ENCODE measurements at regions not wholly inside any gene's neighbourhood (a gene's known extent, or its start where the extent isn't known, plus 50 kb on each side); places are given as distances from the start of the nearest gene placed in this dataset.

DNA sequence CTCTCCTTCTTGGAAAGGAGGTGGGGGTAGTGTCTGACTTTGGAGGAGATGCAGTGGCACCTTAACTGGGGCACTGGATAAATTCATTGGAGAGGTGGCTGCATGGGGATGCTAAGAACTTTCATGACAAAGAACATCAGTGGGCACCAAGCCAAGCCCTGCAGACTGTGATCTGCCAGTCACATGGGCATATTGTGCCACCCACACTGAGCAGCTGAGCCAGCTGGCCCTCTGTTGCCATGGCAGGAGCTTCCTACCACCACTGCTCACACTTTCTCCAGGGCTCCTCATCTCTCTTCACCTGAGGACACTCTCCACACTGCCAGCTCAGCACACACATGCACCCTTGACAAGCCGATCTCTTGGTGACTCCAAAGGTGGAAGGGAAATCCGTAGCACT, 715.6 kb downstream of the QKI start:
- H3K9me3 Mint-ChIP-seq, result peaks cover 0 to 2% of the 10 kb centered on the region in 2 experiments; a peak in 2 of 5 replicates
- H4K8ac ChIP-seq (replicated peaks; ENCODE audit: insufficient read length, low read depth, low read length), result no peak overlapping the region
- no peaks in the 10 kb centered on the region for H3K27me3 ChIP-seq (ENCODE audit: insufficient read depth, low read length)
- H3K27me3 Mint-ChIP-seq (ENCODE audit: low read depth), result no peaks in the 10 kb centered on the region
- 0 out of 7 replicates have a peak, but pooled peaks cover 0 to 5% (median 0%) of the 10 kb centered on the region in 3 experiments for H3K36me3 Mint-ChIP-seq (ENCODE audit: insufficient read depth in 1 of 3, low read depth in 3 of 3)
- H3K14ac ChIP-seq (ENCODE audit: insufficient read depth, low read length), result no peak overlapping the region
- no peak overlapping the region for H3T11ph ChIP-seq (ENCODE audit: low read length)
- H4K20me1 ChIP-seq (ENCODE audit: control insufficient read depth, insufficient read depth, insufficient read length), result no peaks in the 10 kb centered on the region
- DNase-seq, result no peak
- H2BK20ac ChIP-seq (ENCODE audit: low read depth, low read length, poor library complexity, severe bottlenecking), result no peak overlapping the region
- H3K27ac Mint-ChIP-seq, result peak overlapping the region in 1 of 3 experiments; percentile 68; a peak in 2 of 7 replicates
- H3K79me1 ChIP-seq (ENCODE audit: insufficient read depth, low read depth, low read length, poor library complexity, severe bottlenecking), result no peaks in the 10 kb centered on the region
- no peak overlapping the region for H2BK12ac ChIP-seq (ENCODE audit: insufficient read length, low read depth, low read length)
- no peaks in the 10 kb centered on the region for H3K9me3 ChIP-seq (ENCODE audit: control insufficient read depth, low read depth, low read length)
- H4K5ac ChIP-seq (ENCODE audit: insufficient read length, low read depth, low read length), result no peak overlapping the region
- H3K27ac ChIP-seq (ENCODE audit: insufficient read length, low read depth, low read length), result no peak overlapping the region
- WGBS (ENCODE audit: extremely low coverage, insufficient read length, low lambda C conversion rate), result no CpG with 5 or more reads among the region's 2 CpGs
- H3K79me2 ChIP-seq (ENCODE audit: insufficient read depth, low read length), result no peaks in the 10 kb centered on the region
- H2AFZ ChIP-seq (ENCODE audit: low read length), result no peak overlapping the region
- no peak overlapping the region for H2BK15ac ChIP-seq (ENCODE audit: low read depth, low read length)
- no peaks in the 10 kb centered on the region for H3K4me1 Mint-ChIP-seq
- H3K23ac ChIP-seq (ENCODE audit: insufficient read length, low read depth, low read length), result no peak overlapping the region
- no peak overlapping the region for H2AK5ac ChIP-seq (ENCODE audit: insufficient read length, low read length)
- no peak overlapping the region for H3K4me2 ChIP-seq (ENCODE audit: insufficient read depth, insufficient read length, low read length)
- no peak overlapping the region for H3K4me3 Mint-ChIP-seq
- TF ChIP-seq, protein P1, sequence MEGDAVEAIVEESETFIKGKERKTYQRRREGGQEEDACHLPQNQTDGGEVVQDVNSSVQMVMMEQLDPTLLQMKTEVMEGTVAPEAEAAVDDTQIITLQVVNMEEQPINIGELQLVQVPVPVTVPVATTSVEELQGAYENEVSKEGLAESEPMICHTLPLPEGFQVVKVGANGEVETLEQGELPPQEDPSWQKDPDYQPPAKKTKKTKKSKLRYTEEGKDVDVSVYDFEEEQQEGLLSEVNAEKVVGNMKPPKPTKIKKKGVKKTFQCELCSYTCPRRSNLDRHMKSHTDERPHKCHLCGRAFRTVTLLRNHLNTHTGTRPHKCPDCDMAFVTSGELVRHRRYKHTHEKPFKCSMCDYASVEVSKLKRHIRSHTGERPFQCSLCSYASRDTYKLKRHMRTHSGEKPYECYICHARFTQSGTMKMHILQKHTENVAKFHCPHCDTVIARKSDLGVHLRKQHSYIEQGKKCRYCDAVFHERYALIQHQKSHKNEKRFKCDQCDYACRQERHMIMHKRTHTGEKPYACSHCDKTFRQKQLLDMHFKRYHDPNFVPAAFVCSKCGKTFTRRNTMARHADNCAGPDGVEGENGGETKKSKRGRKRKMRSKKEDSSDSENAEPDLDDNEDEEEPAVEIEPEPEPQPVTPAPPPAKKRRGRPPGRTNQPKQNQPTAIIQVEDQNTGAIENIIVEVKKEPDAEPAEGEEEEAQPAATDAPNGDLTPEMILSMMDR (conservative IDR thresholded peaks at IDR 0.05), result no peak
- H3K56ac ChIP-seq (ENCODE audit: insufficient read length, low read depth, low read length), result no peak overlapping the region
- no peaks in the 10 kb centered on the region for H3K4me1 ChIP-seq (ENCODE audit: insufficient read depth, low read length)
- H4K91ac ChIP-seq (ENCODE audit: insufficient read length, low read depth, low read length), result no peak overlapping the region
- H3K9ac ChIP-seq (ENCODE audit: extremely low read depth, insufficient read length, low read length), result no peak overlapping the region
- no peak overlapping the region for H3K4ac ChIP-seq (ENCODE audit: low read depth, low read length)
- H2BK120ac ChIP-seq (ENCODE audit: low read depth, low read length, poor library complexity, severe bottlenecking), result no peak overlapping the region
- H3K23me2 ChIP-seq (ENCODE audit: insufficient read length, low read depth, low read length, poor library complexity, severe bottlenecking), result no peaks in the 10 kb centered on the region
- no peak overlapping the region for H2BK5ac ChIP-seq (ENCODE audit: insufficient read length, low read length)
- H3K18ac ChIP-seq (ENCODE audit: insufficient read length, low read depth, low read length), result no peak overlapping the region

All from H9 (cell line).